Lower leg skin (tissue), 3 donors: ENCODE measurements at regions not wholly inside any gene's neighbourhood (a gene's known extent, or its start where the extent isn't known, plus 50 kb on each side); places are given as distances from the start of the nearest gene placed in this dataset.

ENCODE experiments used
- CTCF ChIP-seq, 3 donors: fragments of 450-650 bp; IDR thresholded peaks; one replicate each; pipeline ENCODE4 v1.5.1; 2016; ENCODE audit warnings: antibody characterized with exemption in 3 of 3, mild to moderate bottlenecking in 3 of 3, moderate library complexity in 2 of 3
- POLR2A ChIP-seq, 2 donors: fragments of 450-650 bp; IDR thresholded peaks; one replicate each; pipeline ENCODE4 v1.6.1; 2016 to 2017; ENCODE audit warnings: antibody characterized with exemption in 2 of 2, mild to moderate bottlenecking in 1 of 2, moderate library complexity in 1 of 2

- TF ChIP-seq CTCF (IDR thresholded peaks at IDR 0.05) (no peak), POLR2A (IDR thresholded peaks at IDR 0.05) (no peak)
These were observed 703.5 kb upstream of the PABPC4L start for GRCh38 chr4:134905061-134905460.
